Activated CD8-positive, alpha-beta memory T cell treated with anti-CD3 and anti-CD28 coated beads for 4 hours (primary cell): ENCODE measurements at regions not wholly inside any gene's neighbourhood (a gene's known extent, or its start where the extent isn't known, plus 50 kb on each side); places are given as distances from the start of the nearest gene placed in this dataset.

Experiments
- DNase-seq, 2 donors: peaks; one replicate each; pipeline ENCODE4 v3.0.0-alpha.2; 2020; ENCODE audit warnings: low read depth in 2 of 2

- no peak for DNase-seq
Observed at GRCh38 chr11:69917529-69917928, 98.3 kb upstream of the FGF3 start.

DNA sequence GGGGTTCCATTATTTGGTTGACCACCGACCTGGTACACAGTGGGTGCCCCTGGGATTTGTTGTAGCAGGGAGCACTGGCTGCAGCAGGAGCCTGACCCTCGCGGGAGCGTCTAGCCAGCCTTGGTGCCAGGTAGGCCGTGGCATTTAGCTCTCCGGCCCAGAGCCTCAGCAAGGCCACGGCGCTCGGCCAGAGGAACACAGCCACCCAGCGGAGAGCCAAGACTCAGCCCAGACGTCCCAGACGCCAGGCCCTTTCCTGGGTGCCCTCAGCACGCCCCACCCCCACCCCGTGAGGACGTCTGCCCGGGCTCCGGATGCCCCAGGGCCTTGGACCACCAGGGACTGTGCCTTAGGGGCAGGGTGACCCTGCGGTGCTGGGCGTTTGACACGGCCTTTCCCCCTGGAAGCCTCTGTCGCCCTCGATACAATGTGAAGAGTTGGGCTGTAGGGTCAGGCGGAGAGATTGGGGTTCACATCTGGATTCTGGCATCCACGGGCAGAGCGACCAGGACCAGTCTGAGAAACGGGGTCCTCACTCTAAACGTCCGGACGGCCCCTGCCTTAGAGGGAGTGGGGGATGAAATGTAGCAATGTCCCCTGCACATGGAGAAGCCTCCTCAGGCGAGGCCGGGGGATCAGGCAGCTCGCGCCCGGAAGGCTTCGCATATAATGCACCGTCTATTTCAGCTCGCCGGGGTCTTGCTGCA, 99.2 kb upstream of the FGF3 start:
- no peak for DNase-seq

- peak; percentile 11 to 29 for DNase-seq
Observed at GRCh38 chr11:69918938-69919650, 99.9 kb upstream of the FGF3 start.

GRCh38 chr11:69919659-69920344, 100.6 kb upstream of the FGF3 start:
- DNase-seq: no peak

DNA sequence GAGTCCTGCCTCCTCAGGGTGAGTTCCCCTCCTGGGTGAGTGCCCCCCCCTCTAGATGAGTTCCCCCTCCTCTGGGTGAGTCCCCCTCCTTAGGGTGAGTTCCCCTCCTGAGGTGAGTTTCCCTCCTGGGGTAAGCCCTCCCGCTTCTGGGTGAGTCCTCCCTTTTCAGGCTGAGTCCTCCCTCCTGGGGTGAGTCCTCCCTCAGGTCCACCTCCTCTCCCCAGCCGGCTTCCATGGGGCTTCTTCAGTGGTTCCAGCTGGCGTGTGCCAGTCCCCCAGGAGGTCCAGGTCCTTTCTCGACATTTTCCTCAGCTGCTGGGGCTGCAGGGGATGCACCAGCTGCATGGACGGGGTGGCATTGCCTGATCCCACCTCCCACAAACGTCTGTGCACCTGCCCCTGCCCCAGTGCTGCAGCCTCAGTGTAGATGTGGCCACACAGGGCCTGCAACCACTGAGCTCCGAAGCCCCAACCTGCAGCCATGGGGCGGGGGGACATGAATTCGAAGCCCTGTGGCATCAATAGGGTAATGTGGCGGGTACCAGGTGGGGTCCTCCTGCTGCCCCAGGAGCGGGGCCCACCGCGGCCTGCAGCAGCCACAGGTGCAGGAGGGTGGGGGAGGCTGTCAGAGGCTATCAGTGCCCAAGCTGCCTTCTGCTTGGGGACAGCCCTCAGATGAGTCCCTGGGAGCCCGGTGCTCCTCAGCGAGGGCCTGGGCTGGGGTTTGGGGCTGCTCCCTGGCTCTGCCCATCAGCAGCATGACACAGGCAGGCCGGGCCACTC, 101.3 kb upstream of the FGF3 start:
- no peak for DNase-seq

DNA sequence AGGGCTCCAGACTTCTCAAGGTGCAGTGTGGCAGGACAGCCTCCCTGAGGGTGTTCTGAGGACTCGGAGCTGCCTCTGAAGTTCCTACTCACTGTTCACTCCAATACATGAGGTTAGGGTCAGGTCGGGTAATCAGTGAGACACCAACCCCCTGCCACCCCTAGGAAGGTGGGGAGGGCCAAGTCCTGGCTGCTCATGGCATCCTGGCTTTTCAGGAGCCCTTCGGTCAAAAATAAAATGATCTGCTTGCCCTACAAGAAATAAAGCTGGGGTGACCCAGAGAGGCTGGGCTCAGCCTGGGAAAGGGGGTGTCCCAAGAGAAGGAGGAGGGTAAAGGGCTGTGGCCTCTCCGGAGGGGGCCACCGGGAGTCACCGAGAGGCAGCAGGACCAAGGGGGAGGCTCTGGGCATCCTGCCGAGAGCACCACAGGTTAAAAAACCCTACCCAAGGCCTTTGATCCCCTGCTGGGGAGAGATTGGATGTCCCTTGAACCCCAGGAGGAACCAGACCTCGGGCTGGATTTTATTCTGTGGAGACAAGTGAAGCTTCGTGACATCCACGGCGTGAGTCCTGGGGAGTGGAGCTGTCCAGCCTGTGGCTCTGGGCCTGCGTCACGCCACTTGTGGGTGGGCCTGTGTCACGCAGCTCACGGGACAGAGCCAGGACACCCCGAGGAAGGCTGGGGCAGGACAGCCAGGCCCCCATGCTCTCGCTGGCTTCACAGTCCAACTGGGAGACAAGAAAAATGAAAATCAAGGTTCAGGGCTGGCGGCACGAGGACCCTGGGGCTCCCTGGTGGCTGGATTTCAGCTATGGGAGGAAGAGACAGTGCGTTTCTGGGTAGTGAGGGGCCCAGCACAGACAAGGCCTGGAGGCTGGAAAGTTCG, 102.2 kb upstream of the FGF3 start:
- DNase-seq: no peak

GRCh38 chr11:69922015-69922595, 102.9 kb upstream of the FGF3 start:
- no peak for DNase-seq

- DNase-seq: no peak
Observed at GRCh38 chr11:69922596-69923111, 103.4 kb upstream of the FGF3 start.

- DNase-seq: no peak
Observed at GRCh38 chr11:69923196-69923595, 104.0 kb upstream of the FGF3 start.

DNA sequence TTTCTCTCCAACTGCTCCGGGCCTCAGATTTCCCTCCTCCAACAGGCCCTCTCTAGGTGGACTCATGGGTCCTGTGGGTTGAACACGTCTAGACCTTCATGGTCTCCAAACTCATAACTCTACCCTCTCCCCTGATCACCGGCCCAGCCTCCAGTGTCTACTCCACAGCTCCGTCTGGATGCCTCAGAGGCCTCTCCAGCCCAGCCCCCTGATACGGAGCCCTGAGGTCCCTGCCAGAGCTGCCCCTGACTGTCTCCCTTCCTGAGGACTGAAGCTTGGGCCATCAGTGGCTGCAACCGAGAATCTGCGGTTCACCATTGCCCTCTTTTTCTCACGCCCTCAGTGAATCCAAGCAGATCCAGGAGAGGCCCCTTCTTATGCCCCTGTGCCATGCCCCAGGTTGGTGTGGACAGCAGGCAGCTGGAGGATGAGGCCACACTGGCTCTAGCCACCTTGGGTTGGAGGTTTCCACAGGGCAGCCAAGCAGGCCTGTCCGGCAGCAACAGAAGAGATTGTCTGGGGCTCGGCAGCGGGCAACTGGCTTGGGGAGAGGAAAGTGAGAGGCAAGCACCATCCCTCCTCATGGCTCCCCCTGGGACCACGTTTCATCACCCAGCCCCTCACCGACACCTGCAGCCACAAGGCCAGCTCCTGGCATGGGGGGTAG, 104.6 kb upstream of the FGF3 start:
- no peak for DNase-seq

- no peak for DNase-seq
Observed at GRCh38 chr11:69924308-69925161, 105.3 kb upstream of the FGF3 start.

DNA sequence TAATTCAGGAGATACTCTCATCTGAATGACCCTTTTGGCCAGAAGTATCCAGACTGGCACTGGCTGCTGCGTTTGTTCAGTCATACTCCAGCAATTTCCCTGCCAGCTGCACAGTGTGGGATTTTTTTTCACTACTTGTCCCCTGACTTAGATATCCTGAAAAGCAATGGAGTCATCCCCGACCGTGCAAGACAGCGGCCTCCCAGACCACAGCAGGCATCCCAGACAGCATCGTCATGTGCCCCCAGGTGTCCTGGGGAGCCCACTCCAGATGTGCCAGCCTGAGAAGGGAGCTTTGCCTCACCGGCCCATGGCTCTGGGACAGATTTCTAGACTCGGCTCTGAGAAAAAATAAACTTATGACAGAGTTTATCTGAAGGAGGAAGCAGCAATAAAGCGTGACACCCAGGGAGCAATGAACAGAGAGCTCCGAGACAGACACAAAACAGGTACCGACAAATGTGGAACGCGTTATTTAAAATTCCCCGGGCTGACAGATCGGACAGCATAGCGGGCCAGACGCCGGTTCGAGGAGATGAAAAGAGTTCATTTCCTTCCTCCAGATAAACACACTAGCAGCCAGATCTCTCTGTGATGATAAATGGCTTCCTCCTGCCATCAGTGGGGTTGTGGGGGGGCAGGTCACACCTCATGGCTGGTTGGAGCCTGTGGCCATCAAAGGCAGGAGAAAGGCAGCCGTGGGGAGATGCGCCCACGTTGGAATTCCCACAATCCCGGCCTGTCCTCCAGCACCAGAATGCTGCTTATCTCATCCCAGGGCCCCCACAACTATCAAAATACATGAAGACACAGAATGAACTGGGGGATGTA, 106.4 kb upstream of the FGF3 start:
- DNase-seq: no peak

DNA sequence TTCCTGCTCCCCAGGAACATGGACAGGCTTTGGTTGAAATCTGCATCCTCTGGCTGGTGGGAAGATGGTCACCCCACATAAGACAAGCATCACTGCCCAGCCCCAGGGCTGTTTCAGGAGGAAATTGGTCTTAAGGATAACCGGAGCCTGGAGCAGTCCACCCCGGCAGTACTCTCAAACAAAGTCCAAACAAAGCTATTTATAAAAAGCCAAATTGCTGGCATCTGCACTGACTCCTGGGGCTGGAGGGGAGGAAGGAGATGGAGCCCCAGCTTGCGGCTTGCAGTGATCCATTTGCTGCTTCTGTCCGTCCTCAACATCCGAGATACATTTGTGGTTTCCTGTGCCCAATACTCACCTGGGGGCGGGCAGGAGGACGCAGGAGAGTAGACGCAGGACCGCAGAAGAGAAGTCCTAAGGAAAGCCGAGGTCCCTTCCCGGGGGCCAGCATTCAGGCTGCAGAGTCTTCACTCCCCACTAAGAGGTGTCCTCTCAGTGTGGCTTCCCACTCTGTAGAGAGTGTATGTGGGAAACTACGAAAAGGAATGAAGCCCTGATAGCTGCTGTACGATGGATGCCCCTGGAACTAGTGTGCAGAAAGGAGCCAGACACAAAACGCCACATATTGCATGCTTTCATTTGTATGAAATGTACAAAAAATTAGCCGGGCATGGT, 107.3 kb upstream of the FGF3 start:
- DNase-seq: no peak

DNA sequence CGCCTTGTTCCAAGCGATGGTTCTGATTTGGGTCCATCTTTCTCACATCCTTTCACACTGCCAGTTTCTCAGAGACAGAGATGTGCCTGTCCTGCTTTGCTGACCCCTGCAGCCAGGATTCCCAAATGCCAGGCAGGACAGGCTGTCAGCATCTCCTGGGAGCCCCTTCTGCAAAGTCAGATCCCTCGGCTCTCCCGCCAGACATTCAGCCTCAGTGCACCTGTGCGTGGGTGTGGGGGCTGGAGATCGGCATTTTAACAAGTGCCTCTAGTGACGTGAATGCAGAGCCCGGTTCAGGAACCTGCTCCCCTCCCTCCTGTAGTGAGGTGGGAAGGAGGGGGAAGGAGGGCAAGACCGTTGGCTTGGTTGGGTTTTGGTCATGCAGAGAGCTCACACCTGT, 108.9 kb upstream of the FGF3 start:
- DNase-seq: no peak

GRCh38 chr11:69928975-69929374, 109.8 kb upstream of the FGF3 start:
- DNase-seq: no peak

DNA sequence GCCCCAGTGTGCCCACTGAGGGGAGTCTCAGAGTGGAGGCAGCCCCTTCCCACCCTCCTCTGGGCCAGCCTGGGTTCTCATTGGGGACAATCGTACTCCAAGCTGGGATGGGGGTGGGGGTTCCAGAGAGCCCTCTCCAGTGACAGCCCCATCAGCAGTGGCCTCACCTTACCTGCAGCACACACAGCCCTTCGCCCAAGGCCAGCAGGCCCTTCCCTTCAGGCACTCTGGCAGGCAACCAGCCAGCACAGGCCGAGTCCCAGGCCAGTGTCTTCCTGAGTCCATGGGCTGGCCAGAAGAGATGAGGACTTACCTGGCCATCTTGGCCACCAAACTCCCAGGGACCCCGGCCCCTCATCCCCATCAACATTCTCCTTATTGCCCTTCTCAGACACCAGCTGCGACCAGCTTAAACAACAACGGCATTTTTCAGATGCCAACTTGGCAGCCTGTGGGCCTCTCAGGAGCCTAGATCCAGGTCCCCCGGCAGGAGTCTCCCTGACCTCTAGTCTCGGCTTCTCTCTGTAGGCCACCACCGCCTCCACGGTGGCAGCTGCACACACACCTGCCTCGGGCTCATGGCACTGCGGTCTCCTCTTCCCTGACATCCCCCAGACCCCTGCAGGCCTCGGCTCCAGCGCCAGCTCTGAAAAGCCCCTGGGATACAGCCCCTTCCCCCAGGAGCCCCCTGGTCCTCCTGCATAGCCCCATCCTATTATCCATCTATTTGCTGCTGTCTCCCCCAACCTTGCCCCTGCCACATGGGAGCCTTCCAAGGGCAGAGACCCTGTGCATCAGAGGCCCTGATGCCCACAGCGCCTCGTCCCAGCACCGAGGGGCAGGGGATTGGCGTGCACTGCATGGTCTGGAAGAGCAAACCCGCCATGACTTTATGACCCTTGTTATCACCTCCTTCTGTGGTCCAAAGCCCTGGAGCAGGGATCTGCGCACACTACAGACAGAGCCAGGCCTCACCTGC, 111.2 kb upstream of the FGF3 start:
- DNase-seq: no peak
